ENCODE measurements at regions not wholly inside any gene's neighbourhood (a gene's known extent, or its start where the extent isn't known, plus 50 kb on each side); places are given as distances from the start of the nearest gene placed in this dataset.

DNA sequence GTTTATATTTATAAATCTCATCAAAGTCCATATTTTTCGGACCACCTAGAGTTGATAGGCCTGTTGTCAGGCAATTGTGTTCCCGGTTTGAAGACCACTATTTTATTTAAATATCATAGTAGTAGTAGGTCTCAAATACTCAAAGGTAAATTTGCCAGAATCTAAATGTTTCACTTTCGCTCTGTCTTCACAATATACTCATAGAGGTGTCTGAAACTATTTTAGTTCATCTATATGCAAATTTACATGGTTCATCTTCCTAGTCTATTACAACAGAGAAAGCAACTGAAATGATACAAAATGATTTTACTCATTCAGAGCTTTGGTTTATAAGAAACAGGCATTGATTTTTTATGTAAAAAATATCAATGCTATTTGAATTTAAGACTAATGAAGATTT, 1897.5 kb downstream of the EFNA5 start:
- Histone ChIP-seq H3K36me3 (ENCODE audit: control insufficient read depth in 2 of 2, extremely low read depth in 1 of 2, insufficient read depth in 2 of 2, low read length in 2 of 2) (no peaks in the 10 kb centered on the region), H3K4me2 (ENCODE audit: control insufficient read depth, extremely low read depth, insufficient read depth, low read depth, low read length) (no peak overlapping the region), H3K4me1 (ENCODE audit: control insufficient read depth, extremely low read depth, insufficient read depth, low read length) (no peaks in the 10 kb centered on the region), H3K27ac (ENCODE audit: control insufficient read depth, insufficient read depth, low read length) (no peak overlapping the region), H3K79me2 (ENCODE audit: control insufficient read depth, insufficient read depth, low read length) (no peaks in the 10 kb centered on the region), H3K9me1 (ENCODE audit: control insufficient read depth, extremely low read depth, insufficient read depth, low read length) (no peaks in the 10 kb centered on the region), H2AFZ (ENCODE audit: control insufficient read depth, low read length) (no peak overlapping the region), H4K20me1 (ENCODE audit: control insufficient read depth, extremely low read depth, insufficient read depth, low read length) (no peaks in the 10 kb centered on the region), H3K4me3 (ENCODE audit: control insufficient read depth in 2 of 3, extremely low read depth in 1 of 3, insufficient read depth in 2 of 3, low read depth in 1 of 3, low read length in 3 of 3) (no peak overlapping the region), H3K27me3 (ENCODE audit: control insufficient read depth, extremely low read depth, insufficient read depth, low read length) (no peaks in the 10 kb centered on the region), H3K9me3 (ENCODE audit: control insufficient read depth, low read depth, low read length) (no peaks in the 10 kb centered on the region), H3K9ac (ENCODE audit: control insufficient read depth, extremely low read depth, insufficient read depth, low read length) (no peak overlapping the region)
- DNase-seq (ENCODE audit: low read depth, low spot score) (no peak), FAIRE-seq (no peak)
- dilution Hi-C loops (cut with MboI; ENCODE audit: extremely low pct_ligation_motif_present, low sequenced_read_pairs): no loop called here
- TF ChIP-seq EZH2 (IDR thresholded peaks at IDR 0.05; ENCODE audit: low read length): no peak
- TF ChIP-seq, protein P1, sequence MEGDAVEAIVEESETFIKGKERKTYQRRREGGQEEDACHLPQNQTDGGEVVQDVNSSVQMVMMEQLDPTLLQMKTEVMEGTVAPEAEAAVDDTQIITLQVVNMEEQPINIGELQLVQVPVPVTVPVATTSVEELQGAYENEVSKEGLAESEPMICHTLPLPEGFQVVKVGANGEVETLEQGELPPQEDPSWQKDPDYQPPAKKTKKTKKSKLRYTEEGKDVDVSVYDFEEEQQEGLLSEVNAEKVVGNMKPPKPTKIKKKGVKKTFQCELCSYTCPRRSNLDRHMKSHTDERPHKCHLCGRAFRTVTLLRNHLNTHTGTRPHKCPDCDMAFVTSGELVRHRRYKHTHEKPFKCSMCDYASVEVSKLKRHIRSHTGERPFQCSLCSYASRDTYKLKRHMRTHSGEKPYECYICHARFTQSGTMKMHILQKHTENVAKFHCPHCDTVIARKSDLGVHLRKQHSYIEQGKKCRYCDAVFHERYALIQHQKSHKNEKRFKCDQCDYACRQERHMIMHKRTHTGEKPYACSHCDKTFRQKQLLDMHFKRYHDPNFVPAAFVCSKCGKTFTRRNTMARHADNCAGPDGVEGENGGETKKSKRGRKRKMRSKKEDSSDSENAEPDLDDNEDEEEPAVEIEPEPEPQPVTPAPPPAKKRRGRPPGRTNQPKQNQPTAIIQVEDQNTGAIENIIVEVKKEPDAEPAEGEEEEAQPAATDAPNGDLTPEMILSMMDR (optimal IDR thresholded peaks at IDR 0.05 in 1 of 3, IDR thresholded peaks at IDR 0.05 in 1 of 3, conservative IDR thresholded peaks at IDR 0.05 in 1 of 3; ENCODE audit: extremely low read depth in 1 of 3, insufficient read depth in 2 of 3, low read length in 3 of 3): no peak

DNA sequence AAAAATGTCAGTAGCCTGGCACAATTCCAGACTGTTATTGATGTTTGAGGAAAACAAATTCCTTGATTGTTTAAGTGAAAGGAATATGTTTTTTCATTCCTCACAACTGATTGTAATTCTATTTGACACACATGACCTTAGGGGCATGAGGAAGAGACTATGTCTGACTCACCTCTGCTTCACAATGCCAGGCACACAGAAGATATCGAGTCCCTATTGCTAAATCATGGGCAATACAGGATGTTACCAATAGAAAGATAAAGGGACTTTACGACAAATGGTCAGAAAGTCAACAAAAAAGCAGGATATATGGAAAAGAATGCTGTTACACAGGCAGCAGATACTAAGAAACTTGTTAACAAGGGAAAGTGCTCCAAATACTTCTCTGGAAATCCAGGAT, 1903.5 kb downstream of the EFNA5 start:
- no peaks in the 10 kb centered on the region for H3K9me1 ChIP-seq (ENCODE audit: control insufficient read depth, extremely low read depth, insufficient read depth, low read length)
- dilution Hi-C loops (cut with MboI; ENCODE audit: extremely low pct_ligation_motif_present, low sequenced_read_pairs): no loop called here
- H3K4me1 ChIP-seq (ENCODE audit: control insufficient read depth, extremely low read depth, insufficient read depth, low read length): no peaks in the 10 kb centered on the region
- FAIRE-seq (no peak), DNase-seq (ENCODE audit: low read depth, low spot score) (no peak)
- no peaks in the 10 kb centered on the region for H3K27me3 ChIP-seq (ENCODE audit: control insufficient read depth, extremely low read depth, insufficient read depth, low read length)
- no peak overlapping the region for H2AFZ ChIP-seq (ENCODE audit: control insufficient read depth, low read length)
- no peak overlapping the region for H3K9ac ChIP-seq (ENCODE audit: control insufficient read depth, extremely low read depth, insufficient read depth, low read length)
- H3K27ac ChIP-seq (ENCODE audit: control insufficient read depth, insufficient read depth, low read length): no peak overlapping the region
- H3K79me2 ChIP-seq (ENCODE audit: control insufficient read depth, insufficient read depth, low read length): no peaks in the 10 kb centered on the region
- no peak overlapping the region for H3K4me2 ChIP-seq (ENCODE audit: control insufficient read depth, extremely low read depth, insufficient read depth, low read depth, low read length)
- peaks cover 2% of the 10 kb centered on the region for H3K9me3 ChIP-seq (ENCODE audit: control insufficient read depth, low read depth, low read length)
- TF ChIP-seq, protein P1 (optimal IDR thresholded peaks at IDR 0.05 in 1 of 3, IDR thresholded peaks at IDR 0.05 in 1 of 3, conservative IDR thresholded peaks at IDR 0.05 in 1 of 3; ENCODE audit: extremely low read depth in 1 of 3, insufficient read depth in 2 of 3, low read length in 3 of 3): no peak
- TF ChIP-seq EZH2 (IDR thresholded peaks at IDR 0.05; ENCODE audit: low read length): no peak
- no peak overlapping the region for H3K4me3 ChIP-seq (ENCODE audit: control insufficient read depth in 2 of 3, extremely low read depth in 1 of 3, insufficient read depth in 2 of 3, low read depth in 1 of 3, low read length in 3 of 3)
- no peaks in the 10 kb centered on the region for H4K20me1 ChIP-seq (ENCODE audit: control insufficient read depth, extremely low read depth, insufficient read depth, low read length)
- H3K36me3 ChIP-seq (ENCODE audit: control insufficient read depth in 2 of 2, extremely low read depth in 1 of 2, insufficient read depth in 2 of 2, low read length in 2 of 2): no peaks in the 10 kb centered on the region
